Astrocyte (in vitro differentiated cells and primary cell): ENCODE measurements at regions not wholly inside any gene's neighbourhood (a gene's known extent, or its start where the extent isn't known, plus 50 kb on each side); places are given as distances from the start of the nearest gene placed in this dataset.

ENCODE experiments used
- DNase-seq: peaks from one replicate; pipeline ENCODE4 v3.0.0-alpha.2; 2010; ENCODE audit warnings: low read depth
- FAIRE-seq: peaks from 2 replicates; lab custom pipeline; 2011; peaks lifted over from hg19 to GRCh38; lab: Jason Lieb, UNC
- H2AFZ ChIP-seq: 2 replicates; pipeline ENCODE4 v1.6.0; 2012; ENCODE audit warnings: low read depth, low read length, inconsistent platforms
- H3K27ac ChIP-seq: 2 replicates; pipeline ENCODE4 v1.5.1; 2011; ENCODE audit warnings: low read depth, low read length, inconsistent platforms
- H3K27me3 ChIP-seq: 2 replicates; pipeline ENCODE4 v1.6.0; 2011; ENCODE audit warnings: low read length, inconsistent platforms; ENCODE audit not compliant: insufficient read depth
- H3K36me3 ChIP-seq: 2 replicates; pipeline ENCODE4 v1.5.1; 2011; ENCODE audit warnings: low read length, inconsistent platforms; ENCODE audit not compliant: insufficient read depth
- H3K4me1 ChIP-seq: 2 replicates; pipeline ENCODE4 v1.5.1; 2011; ENCODE audit warnings: low read length, inconsistent platforms; ENCODE audit not compliant: insufficient read depth
- H3K4me2 ChIP-seq: 2 replicates; pipeline ENCODE4 v1.6.0; 2012; ENCODE audit warnings: low read length, inconsistent platforms
- H3K4me3 ChIP-seq: 2 replicates; pipeline ENCODE4 v1.5.1; 2011; ENCODE audit warnings: low read depth, mild to moderate bottlenecking, low read length, inconsistent platforms; ENCODE audit not compliant: insufficient read depth
- H3K79me2 ChIP-seq: 2 replicates; pipeline ENCODE4 v1.6.0; 2012; ENCODE audit warnings: mild to moderate bottlenecking, low read length, inconsistent platforms; ENCODE audit not compliant: insufficient read depth
- H3K9ac ChIP-seq: 2 replicates; pipeline ENCODE4 v1.6.0; 2012; ENCODE audit warnings: mild to moderate bottlenecking, low read length, inconsistent platforms
- H3K9me3 ChIP-seq: 2 replicates; pipeline ENCODE4 v1.5.1; 2012; ENCODE audit warnings: low read depth, mild to moderate bottlenecking, low read length, inconsistent platforms; ENCODE audit not compliant: insufficient read depth
- H4K20me1 ChIP-seq: 2 replicates; pipeline ENCODE4 v1.6.0; 2012; ENCODE audit warnings: low read length, inconsistent platforms; ENCODE audit not compliant: insufficient read depth
- H3K27ac Mint-ChIP-seq: one replicate; pipeline ENCODE4 v1.8.0; 2021; ENCODE audit warnings: mild to moderate bottlenecking, mixed read lengths; ENCODE audit not compliant: unreplicated experiment
- H3K27me3 Mint-ChIP-seq: one replicate; pipeline ENCODE4 v1.8.0; 2021; ENCODE audit warnings: low read depth, mixed read lengths; ENCODE audit not compliant: unreplicated experiment
- H3K36me3 Mint-ChIP-seq: one replicate; pipeline ENCODE4 v1.8.0; 2021; ENCODE audit warnings: low read depth, mixed read lengths; ENCODE audit not compliant: unreplicated experiment
- H3K4me1 Mint-ChIP-seq: one replicate; pipeline ENCODE4 v1.8.0; 2021; ENCODE audit warnings: low read depth, mixed read lengths; ENCODE audit not compliant: unreplicated experiment
- H3K4me3 Mint-ChIP-seq: one replicate; pipeline ENCODE4 v1.8.0; 2021; ENCODE audit warnings: mild to moderate bottlenecking, moderate library complexity, mixed read lengths; ENCODE audit not compliant: unreplicated experiment
- H3K9me3 Mint-ChIP-seq: one replicate; pipeline ENCODE4 v1.8.0; 2021; ENCODE audit warnings: mild to moderate bottlenecking, mixed read lengths; ENCODE audit not compliant: unreplicated experiment
- CTCF ChIP-seq: IDR thresholded peaks from 2 replicates; pipeline ENCODE4 v1.5.1; 2011; ENCODE audit warnings: low read depth, mild to moderate bottlenecking, inconsistent platforms, low read length, moderate library complexity; ENCODE audit not compliant: insufficient read depth
- EZH2 ChIP-seq: IDR thresholded peaks from 2 replicates; pipeline ENCODE4 v1.6.1; 2012; ENCODE audit warnings: mild to moderate bottlenecking, low read length, inconsistent platforms; ENCODE audit not compliant: insufficient read depth

DNA sequence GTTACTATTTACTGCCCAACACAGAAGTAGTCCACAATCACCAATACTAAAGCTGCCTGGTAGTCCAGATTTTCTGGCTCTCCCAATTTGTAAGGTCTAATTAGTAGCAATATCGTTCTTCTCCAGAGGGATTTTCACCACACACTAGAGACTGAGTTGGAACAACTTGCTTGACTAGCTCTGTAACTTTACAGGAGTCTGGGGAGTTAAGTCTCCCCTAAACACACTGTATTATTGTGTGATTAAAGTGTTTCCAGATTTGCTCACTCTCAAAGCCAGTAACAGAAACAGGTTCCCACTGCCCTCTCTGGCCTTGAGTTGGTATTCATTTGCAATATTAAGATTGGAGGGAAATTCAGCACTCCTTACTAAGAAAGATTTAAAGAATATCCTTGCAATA is 1175.7 kb downstream of the SORCS1 start:
- no peak overlapping the region for H3K9ac ChIP-seq
- DNase-seq (no peak), FAIRE-seq (no peak)
- H3K27ac ChIP-seq = no peak overlapping the region
- H3K79me2 ChIP-seq = no peaks in the 10 kb centered on the region
- H3K27ac Mint-ChIP-seq = no peak overlapping the region
- no peaks in the 10 kb centered on the region for H3K27me3 Mint-ChIP-seq
- H3K27me3 ChIP-seq = no peaks in the 10 kb centered on the region
- H3K4me3 Mint-ChIP-seq = no peak overlapping the region
- no peaks in the 10 kb centered on the region for H3K4me1 Mint-ChIP-seq
- H3K36me3 Mint-ChIP-seq = no peaks in the 10 kb centered on the region
- H4K20me1 ChIP-seq = no peaks in the 10 kb centered on the region
- H2AFZ ChIP-seq = no peak overlapping the region
- H3K9me3 Mint-ChIP-seq = peaks cover 2% of the 10 kb centered on the region
- H3K4me3 ChIP-seq = no peak overlapping the region
- no peaks in the 10 kb centered on the region for H3K36me3 ChIP-seq
- H3K4me2 ChIP-seq = no peak overlapping the region
- H3K4me1 ChIP-seq = no peaks in the 10 kb centered on the region
- TF ChIP-seq EZH2 (no peak), CTCF (no peak)
- H3K9me3 ChIP-seq = no peaks in the 10 kb centered on the region

DNA sequence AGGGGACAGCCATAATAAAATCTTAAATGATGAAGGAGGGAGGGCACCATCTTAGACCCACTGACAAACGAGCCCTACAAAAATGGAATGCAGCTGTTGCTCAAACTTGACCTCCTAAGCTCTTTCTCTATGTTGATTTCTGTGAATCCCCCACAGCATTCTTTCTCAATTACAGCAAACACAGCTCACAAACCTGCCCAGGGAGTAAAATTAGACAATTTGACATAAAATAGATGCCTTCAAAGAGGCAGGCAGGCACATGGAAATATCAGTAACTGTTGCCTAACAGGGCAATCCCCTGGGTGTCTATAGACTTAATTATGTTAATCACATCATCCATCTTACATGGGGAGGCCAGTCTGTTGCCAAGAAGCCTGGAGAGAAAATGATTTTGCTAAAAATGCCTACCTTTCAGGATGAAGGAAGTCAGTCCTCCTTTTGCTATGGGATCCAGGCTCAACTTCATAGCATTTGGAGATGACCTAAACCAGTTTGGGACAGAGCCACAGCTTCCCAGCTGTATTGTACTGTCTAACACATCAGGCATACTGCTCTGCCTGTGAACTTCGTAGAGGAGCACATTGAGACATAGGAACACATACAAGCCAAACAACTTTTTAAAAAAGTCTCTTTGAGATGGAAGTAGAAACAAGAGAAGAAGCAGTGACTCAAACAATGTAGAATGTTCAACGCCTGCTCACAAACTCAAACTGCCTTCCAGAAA is 1177.4 kb downstream of the SORCS1 start:
- peaks cover 2% of the 10 kb centered on the region for H3K9me3 Mint-ChIP-seq
- Histone ChIP-seq H3K27ac (no peak overlapping the region), H4K20me1 (no peaks in the 10 kb centered on the region)

More for the DNA sequence above, 1177.4 kb downstream of the SORCS1 start:
- no peak for DNase-seq
- no peak overlapping the region for H3K4me2 ChIP-seq
- H3K36me3 Mint-ChIP-seq = no peaks in the 10 kb centered on the region
- no peak for FAIRE-seq
- H3K27me3 ChIP-seq = no peaks in the 10 kb centered on the region
- no peaks in the 10 kb centered on the region for H3K36me3 ChIP-seq
- H3K27ac Mint-ChIP-seq = no peak overlapping the region
- TF ChIP-seq EZH2 (no peak), CTCF (no peak)
- no peaks in the 10 kb centered on the region for H3K4me1 ChIP-seq
- no peak overlapping the region for H3K4me3 Mint-ChIP-seq
- no peak overlapping the region for H3K4me3 ChIP-seq
- no peak overlapping the region for H3K9ac ChIP-seq
- no peaks in the 10 kb centered on the region for H3K4me1 Mint-ChIP-seq
- no peaks in the 10 kb centered on the region for H3K9me3 ChIP-seq
- H3K79me2 ChIP-seq = no peaks in the 10 kb centered on the region
- H3K27me3 Mint-ChIP-seq = peaks cover 2% of the 10 kb centered on the region
- H2AFZ ChIP-seq = no peak overlapping the region
